Coronary artery (tissue), 2 donors: ENCODE measurements at regions not wholly inside any gene's neighbourhood (a gene's known extent, or its start where the extent isn't known, plus 50 kb on each side); places are given as distances from the start of the nearest gene placed in this dataset.
A peak's percentile ranks its signal among the peaks of the same experiment; 100 is the strongest.

Source experiments
- DNase-seq: peaks from one replicate; pipeline ENCODE4 v3.0.0-alpha.2; 2017; ENCODE audit warnings: low spot score
- H3K27ac ChIP-seq, 2 donors: fragments of 200-600 bp; sonication (generic); one replicate each; pipeline ENCODE4 v1.5.1; 2016 to 2019
- H3K4me3 ChIP-seq: fragments of 200-600 bp; sonication (generic); 2 replicates; pipeline ENCODE4 v1.5.1; 2016; ENCODE audit warnings: mild to moderate bottlenecking, moderate library complexity
- CTCF ChIP-seq: fragments of 200-600 bp; sonication (generic); IDR thresholded peaks from one replicate; pipeline ENCODE4 v1.5.1; 2019; ENCODE audit warnings: antibody characterized with exemption

GRCh38 chr2:145123606-145124005 is 603.7 kb upstream of the ZEB2 start:
- no peak overlapping the region for H3K27ac ChIP-seq
- DNase-seq: no peak
- no peak for TF ChIP-seq CTCF

GRCh38 chr2:145119225-145119624 is 599.3 kb upstream of the ZEB2 start:
- Histone ChIP-seq H3K27ac (no peak overlapping the region), H3K4me3 (no peak overlapping the region)
- DNase-seq: no peak
- TF ChIP-seq CTCF: no peak

More at GRCh38 chr2:145123606-145124005, 603.7 kb upstream of the ZEB2 start:
- H3K4me3 ChIP-seq: no peak overlapping the region

- no peak for DNase-seq
- Histone ChIP-seq H3K27ac (no peak overlapping the region), H3K4me3 (peak overlapping the region; percentile 5)
These were observed 597.2 kb upstream of the ZEB2 start for GRCh38 chr2:145116834-145117725.

GRCh38 chr2:145116056-145116455 is 596.1 kb upstream of the ZEB2 start:
- TF ChIP-seq CTCF: no peak

More at GRCh38 chr2:145116834-145117725, 597.2 kb upstream of the ZEB2 start:
- TF ChIP-seq CTCF: no peak

GRCh38 chr2:145114726-145115125 is 594.8 kb upstream of the ZEB2 start:
- Histone ChIP-seq H3K27ac (no peak overlapping the region), H3K4me3 (no peak overlapping the region)
- no peak for DNase-seq
- no peak for TF ChIP-seq CTCF

More at GRCh38 chr2:145116056-145116455, 596.1 kb upstream of the ZEB2 start:
- Histone ChIP-seq H3K27ac (no peak overlapping the region), H3K4me3 (no peak overlapping the region)
- DNase-seq: no peak

GRCh38 chr2:145112467-145112866 is 592.5 kb upstream of the ZEB2 start:
- no peak for TF ChIP-seq CTCF
- no peak for DNase-seq

More at GRCh38 chr2:145112467-145112866, 592.5 kb upstream of the ZEB2 start:
- H3K4me3 ChIP-seq: no peak overlapping the region
- no peak overlapping the region for H3K27ac ChIP-seq
